ENCODE measurements at regions not wholly inside any gene's neighbourhood (a gene's known extent, or its start where the extent isn't known, plus 50 kb on each side); places are given as distances from the start of the nearest gene placed in this dataset.

- no peak for TF ChIP-seq CTCF (IDR thresholded peaks at IDR 0.05; ENCODE audit: low read depth, low read length)
- H3K4me3 ChIP-seq = no peak overlapping the region
Measured at GRCh38 chr16:26901983-26902382, 164.7 kb upstream of the C16orf82 start.

GRCh38 chr16:26905336-26905735 lies 161.4 kb upstream of the C16orf82 start:
- no peaks in the 10 kb centered on the region for H3K9me3 ChIP-seq (ENCODE audit: low read depth)
- no peak for DNase-seq (ENCODE audit: low read depth in 1 of 2, low spot score in 1 of 2)
- H3K27ac ChIP-seq = no peak overlapping the region
- H3K36me3 ChIP-seq = no peaks in the 10 kb centered on the region
- no peaks in the 10 kb centered on the region for H3K27me3 ChIP-seq
- no peak for TF ChIP-seq CTCF (IDR thresholded peaks at IDR 0.05; ENCODE audit: low read depth, low read length)
- no peak overlapping the region for H3K4me3 ChIP-seq
- H3K4me1 ChIP-seq (ENCODE audit: low read depth) = no peaks in the 10 kb centered on the region

More at GRCh38 chr16:26901983-26902382, 164.7 kb upstream of the C16orf82 start:
- DNase-seq (ENCODE audit: low read depth in 1 of 2, low spot score in 1 of 2) = no peak
- Histone ChIP-seq H3K36me3 (no peaks in the 10 kb centered on the region), H3K9me3 (ENCODE audit: low read depth) (no peaks in the 10 kb centered on the region), H3K27me3 (no peaks in the 10 kb centered on the region), H3K27ac (no peak overlapping the region), H3K4me1 (ENCODE audit: low read depth) (no peaks in the 10 kb centered on the region)

GRCh38 chr16:26909623-26910022 lies 157.1 kb upstream of the C16orf82 start:
- Histone ChIP-seq H3K4me3 (no peak overlapping the region), H3K9me3 (ENCODE audit: low read depth) (no peaks in the 10 kb centered on the region), H3K27me3 (no peaks in the 10 kb centered on the region), H3K27ac (no peak overlapping the region), H3K36me3 (no peaks in the 10 kb centered on the region), H3K4me1 (ENCODE audit: low read depth) (no peaks in the 10 kb centered on the region)
- no peak for DNase-seq (ENCODE audit: low read depth in 1 of 2, low spot score in 1 of 2)
- no peak for TF ChIP-seq CTCF (IDR thresholded peaks at IDR 0.05; ENCODE audit: low read depth, low read length)

- no peak overlapping the region for H3K4me3 ChIP-seq
Measured at GRCh38 chr16:26911436-26911835, 155.3 kb upstream of the C16orf82 start.

GRCh38 chr16:26913851-26914250 lies 152.9 kb upstream of the C16orf82 start:
- no peak for DNase-seq (ENCODE audit: low read depth in 1 of 2, low spot score in 1 of 2)
- H3K27ac ChIP-seq = no peak overlapping the region
- no peak for TF ChIP-seq CTCF (IDR thresholded peaks at IDR 0.05; ENCODE audit: low read depth, low read length)

More at GRCh38 chr16:26911436-26911835, 155.3 kb upstream of the C16orf82 start:
- TF ChIP-seq CTCF (IDR thresholded peaks at IDR 0.05; ENCODE audit: low read depth, low read length) = no peak
- DNase-seq (ENCODE audit: low read depth in 1 of 2, low spot score in 1 of 2) = no peak
- H3K27ac ChIP-seq = no peak overlapping the region
- no peaks in the 10 kb centered on the region for H3K4me1 ChIP-seq (ENCODE audit: low read depth)
- H3K36me3 ChIP-seq = no peaks in the 10 kb centered on the region
- no peaks in the 10 kb centered on the region for H3K27me3 ChIP-seq
- H3K9me3 ChIP-seq (ENCODE audit: low read depth) = no peaks in the 10 kb centered on the region

More at GRCh38 chr16:26913851-26914250, 152.9 kb upstream of the C16orf82 start:
- Histone ChIP-seq H3K4me1 (ENCODE audit: low read depth) (no peaks in the 10 kb centered on the region), H3K27me3 (no peaks in the 10 kb centered on the region), H3K9me3 (ENCODE audit: low read depth) (no peaks in the 10 kb centered on the region), H3K36me3 (no peaks in the 10 kb centered on the region), H3K4me3 (no peak overlapping the region)
